ENCODE measurements at regions not wholly inside any gene's neighbourhood (a gene's known extent, or its start where the extent isn't known, plus 50 kb on each side); places are given as distances from the start of the nearest gene placed in this dataset.

GRCh38 chr2:4588606-4589005, 885.2 kb downstream of the DCDC2C start:
- 13% methylated on average over 2 of the region's 2 CpGs for WGBS (ENCODE audit: insufficient coverage, insufficient replicate concordance, low lambda C conversion rate, missing lambda C conversion rate)
- Histone ChIP-seq H3K27ac (ENCODE audit: control insufficient read depth, insufficient read depth) (no peak overlapping the region), H4K20me1 (ENCODE audit: control insufficient read depth, insufficient read depth) (no peaks in the 10 kb centered on the region), H3K4me3 (no peak overlapping the region), H3K9ac (ENCODE audit: control insufficient read depth, insufficient read depth, low read length) (no peak overlapping the region), H3K4me1 (ENCODE audit: control insufficient read depth, insufficient read depth, low read length) (no peaks in the 10 kb centered on the region), H2AFZ (ENCODE audit: control insufficient read depth, low read depth, low read length) (no peak overlapping the region), H3K36me3 (ENCODE audit: control insufficient read depth in 2 of 2, insufficient read depth in 2 of 2, low read length in 1 of 2) (no peaks in the 10 kb centered on the region), H3K79me2 (ENCODE audit: control insufficient read depth, insufficient read depth, low read length) (no peaks in the 10 kb centered on the region), H3K9me3 (replicated peaks; ENCODE audit: control insufficient read depth, insufficient read depth, low read length) (no peaks in the 10 kb centered on the region), H3K27me3 (replicated peaks in 1 of 2; ENCODE audit: control insufficient read depth in 2 of 2, insufficient read depth in 2 of 2, low read length in 1 of 2) (no peaks in the 10 kb centered on the region), H3K4me2 (ENCODE audit: control insufficient read depth, insufficient read depth) (no peak overlapping the region)
- DNase-seq (ENCODE audit: low read depth, low spot score) (no peak), FAIRE-seq (no peak), ATAC-seq (no peak)
- ChIA-PET RAD21 (ENCODE audit: unreplicated experiment) (no interaction called here), SMC1A (ENCODE audit: uncharacterized antibody, unreplicated experiment) (no interaction called here), CTCF (no interaction called here), POLR2A (no interaction called here)
- no TSS peak for BruUV-seq (replicated peaks)
- in situ Hi-C loops (cut with MboI) (no loop called here), intact Hi-C loops (cut with micrococcal nuclease; ENCODE audit: unreplicated experiment) (no loop called here)
- TF ChIP-seq MYB (IDR thresholded peaks at IDR 0.05; ENCODE audit: borderline replicate concordance, low read depth, low read length) (no peak), POU2F2 (IDR thresholded peaks at IDR 0.05; ENCODE audit: borderline replicate concordance, low read depth, low read length) (no peak), BMI1 (IDR thresholded peaks at IDR 0.05; ENCODE audit: borderline replicate concordance) (no peak), POLR2AphosphoS5 (IDR thresholded peaks at IDR 0.05; ENCODE audit: low read length) (no peak), ZNF274 (IDR thresholded peaks at IDR 0.05; ENCODE audit: insufficient read depth, insufficient read length) (no peak), ZSCAN29 (IDR thresholded peaks at IDR 0.05) (no peak), ZNF687 (IDR thresholded peaks at IDR 0.05) (no peak), CUX1 (IDR thresholded peaks at IDR 0.05; ENCODE audit: insufficient replicate concordance, low read depth, low read length) (no peak), CHD1 (IDR thresholded peaks at IDR 0.05; ENCODE audit: low read depth, low read length) (no peak)
- TF ChIP-seq, protein P1, sequence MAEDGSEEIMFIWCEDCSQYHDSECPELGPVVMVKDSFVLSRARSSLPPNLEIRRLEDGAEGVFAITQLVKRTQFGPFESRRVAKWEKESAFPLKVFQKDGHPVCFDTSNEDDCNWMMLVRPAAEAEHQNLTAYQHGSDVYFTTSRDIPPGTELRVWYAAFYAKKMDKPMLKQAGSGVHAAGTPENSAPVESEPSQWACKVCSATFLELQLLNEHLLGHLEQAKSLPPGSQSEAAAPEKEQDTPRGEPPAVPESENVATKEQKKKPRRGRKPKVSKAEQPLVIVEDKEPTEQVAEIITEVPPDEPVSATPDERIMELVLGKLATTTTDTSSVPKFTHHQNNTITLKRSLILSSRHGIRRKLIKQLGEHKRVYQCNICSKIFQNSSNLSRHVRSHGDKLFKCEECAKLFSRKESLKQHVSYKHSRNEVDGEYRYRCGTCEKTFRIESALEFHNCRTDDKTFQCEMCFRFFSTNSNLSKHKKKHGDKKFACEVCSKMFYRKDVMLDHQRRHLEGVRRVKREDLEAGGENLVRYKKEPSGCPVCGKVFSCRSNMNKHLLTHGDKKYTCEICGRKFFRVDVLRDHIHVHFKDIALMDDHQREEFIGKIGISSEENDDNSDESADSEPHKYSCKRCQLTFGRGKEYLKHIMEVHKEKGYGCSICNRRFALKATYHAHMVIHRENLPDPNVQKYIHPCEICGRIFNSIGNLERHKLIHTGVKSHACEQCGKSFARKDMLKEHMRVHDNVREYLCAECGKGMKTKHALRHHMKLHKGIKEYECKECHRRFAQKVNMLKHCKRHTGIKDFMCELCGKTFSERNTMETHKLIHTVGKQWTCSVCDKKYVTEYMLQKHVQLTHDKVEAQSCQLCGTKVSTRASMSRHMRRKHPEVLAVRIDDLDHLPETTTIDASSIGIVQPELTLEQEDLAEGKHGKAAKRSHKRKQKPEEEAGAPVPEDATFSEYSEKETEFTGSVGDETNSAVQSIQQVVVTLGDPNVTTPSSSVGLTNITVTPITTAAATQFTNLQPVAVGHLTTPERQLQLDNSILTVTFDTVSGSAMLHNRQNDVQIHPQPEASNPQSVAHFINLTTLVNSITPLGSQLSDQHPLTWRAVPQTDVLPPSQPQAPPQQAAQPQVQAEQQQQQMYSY (CRISPR knock-in tag; IDR thresholded peaks at IDR 0.05), result no peak

Measured in GM12878 (cell line).